ENCODE measurements at regions not wholly inside any gene's neighbourhood (a gene's known extent, or its start where the extent isn't known, plus 50 kb on each side); places are given as distances from the start of the nearest gene placed in this dataset.

DNA sequence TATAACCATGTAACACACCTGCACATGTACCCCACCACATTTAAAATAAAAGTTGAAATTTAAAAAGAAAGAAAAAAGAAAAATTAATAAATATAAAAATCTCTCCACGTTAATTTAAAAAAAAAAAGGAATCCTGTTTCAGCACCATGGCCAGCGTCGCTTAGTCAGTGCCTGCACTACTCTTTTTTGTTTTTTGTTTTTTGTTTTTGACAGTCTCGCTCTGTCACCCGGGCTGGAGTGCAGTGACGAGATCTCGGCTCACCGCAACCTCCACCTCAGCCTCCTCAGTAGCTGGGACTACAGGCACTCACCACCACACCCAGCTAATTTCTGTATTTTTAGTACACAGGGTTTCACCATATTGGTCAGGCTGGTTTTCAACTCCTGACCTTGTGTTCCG is 835.9 kb downstream of the UQCRFS1 start:
- no peak for DNase-seq (ENCODE audit: low spot score)
- Mint-ChIP-seq H3K27me3 (ENCODE audit: low read depth) (no peaks in the 10 kb centered on the region), H3K4me3 (no peak overlapping the region), H3K4me1 (peaks cover 8% of the 10 kb centered on the region), H3K36me3 (no peaks in the 10 kb centered on the region), H3K27ac (no peak overlapping the region), H3K9me3 (no peaks in the 10 kb centered on the region)
- ATAC-seq: no peak
- TF ChIP-seq ZNF263 (CRISPR knock-in tag; IDR thresholded peaks at IDR 0.05; ENCODE audit: low read depth): no peak
- no peak for TF ChIP-seq FOXP1 (CRISPR knock-in tag; IDR thresholded peaks at IDR 0.05; ENCODE audit: borderline replicate concordance)
- no peak for TF ChIP-seq ZNF121 (CRISPR knock-in tag; IDR thresholded peaks at IDR 0.05)
- no peak for TF ChIP-seq KAT7 (CRISPR knock-in tag; IDR thresholded peaks at IDR 0.05; ENCODE audit: borderline replicate concordance)
- no peak for TF ChIP-seq CBFB (CRISPR knock-in tag; IDR thresholded peaks at IDR 0.05; ENCODE audit: low read depth)
- TF ChIP-seq, protein P1, sequence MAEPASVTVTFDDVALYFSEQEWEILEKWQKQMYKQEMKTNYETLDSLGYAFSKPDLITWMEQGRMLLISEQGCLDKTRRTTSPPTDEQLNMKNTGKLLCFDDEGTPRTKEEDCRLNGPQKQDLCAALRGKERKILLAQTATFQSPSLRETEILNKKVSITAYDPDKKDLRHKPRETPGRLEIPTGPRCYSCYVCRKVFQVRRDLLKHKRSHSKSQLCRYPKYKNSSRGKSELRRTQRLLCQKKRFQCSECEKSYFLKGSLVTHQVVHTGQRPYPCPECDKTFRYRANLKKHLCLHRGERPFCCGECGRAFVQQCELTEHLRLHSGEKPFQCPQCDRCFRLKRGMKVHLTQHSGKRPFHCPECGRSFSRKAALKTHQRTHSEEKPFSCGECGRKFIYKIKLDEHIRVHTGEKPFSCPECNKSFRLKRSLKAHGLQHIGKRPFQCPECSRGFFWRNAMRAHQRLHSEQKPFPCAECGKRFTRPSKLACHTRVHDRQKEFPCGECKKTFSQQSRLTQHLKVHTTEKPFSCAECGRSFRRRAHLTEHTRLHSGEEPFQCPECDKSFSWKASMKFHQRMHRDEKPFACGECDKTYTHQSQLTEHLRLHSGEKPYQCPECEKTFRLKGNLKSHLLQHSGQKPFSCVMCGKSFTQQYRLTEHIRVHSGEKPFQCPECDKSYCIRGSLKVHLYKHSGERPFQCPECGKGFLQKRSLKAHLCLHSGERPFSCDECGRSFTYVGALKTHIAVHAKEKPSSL (CRISPR knock-in tag; conservative IDR thresholded peaks at IDR 0.05): no peak
- no peak for TF ChIP-seq GABPB1 (CRISPR knock-in tag; IDR thresholded peaks at IDR 0.05)
- TF ChIP-seq ZNF423 (CRISPR knock-in tag; IDR thresholded peaks at IDR 0.05): no peak
- TF ChIP-seq MYBL2 (CRISPR knock-in tag; IDR thresholded peaks at IDR 0.05): no peak
- no peak for TF ChIP-seq NR1H2 (CRISPR knock-in tag; IDR thresholded peaks at IDR 0.05)
- TF ChIP-seq, protein P2, sequence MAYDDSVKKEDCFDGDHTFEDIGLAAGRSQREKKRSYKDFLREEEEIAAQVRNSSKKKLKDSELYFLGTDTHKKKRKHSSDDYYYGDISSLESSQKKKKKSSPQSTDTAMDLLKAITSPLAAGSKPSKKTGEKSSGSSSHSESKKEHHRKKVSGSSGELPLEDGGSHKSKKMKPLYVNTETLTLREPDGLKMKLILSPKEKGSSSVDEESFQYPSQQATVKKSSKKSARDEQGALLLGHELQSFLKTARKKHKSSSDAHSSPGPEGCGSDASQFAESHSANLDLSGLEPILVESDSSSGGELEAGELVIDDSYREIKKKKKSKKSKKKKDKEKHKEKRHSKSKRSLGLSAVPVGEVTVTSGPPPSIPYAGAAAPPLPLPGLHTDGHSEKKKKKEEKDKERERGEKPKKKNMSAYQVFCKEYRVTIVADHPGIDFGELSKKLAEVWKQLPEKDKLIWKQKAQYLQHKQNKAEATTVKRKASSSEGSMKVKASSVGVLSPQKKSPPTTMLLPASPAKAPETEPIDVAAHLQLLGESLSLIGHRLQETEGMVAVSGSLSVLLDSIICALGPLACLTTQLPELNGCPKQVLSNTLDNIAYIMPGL (CRISPR knock-in tag; IDR thresholded peaks at IDR 0.05): no peak
- TF ChIP-seq, protein P3, sequence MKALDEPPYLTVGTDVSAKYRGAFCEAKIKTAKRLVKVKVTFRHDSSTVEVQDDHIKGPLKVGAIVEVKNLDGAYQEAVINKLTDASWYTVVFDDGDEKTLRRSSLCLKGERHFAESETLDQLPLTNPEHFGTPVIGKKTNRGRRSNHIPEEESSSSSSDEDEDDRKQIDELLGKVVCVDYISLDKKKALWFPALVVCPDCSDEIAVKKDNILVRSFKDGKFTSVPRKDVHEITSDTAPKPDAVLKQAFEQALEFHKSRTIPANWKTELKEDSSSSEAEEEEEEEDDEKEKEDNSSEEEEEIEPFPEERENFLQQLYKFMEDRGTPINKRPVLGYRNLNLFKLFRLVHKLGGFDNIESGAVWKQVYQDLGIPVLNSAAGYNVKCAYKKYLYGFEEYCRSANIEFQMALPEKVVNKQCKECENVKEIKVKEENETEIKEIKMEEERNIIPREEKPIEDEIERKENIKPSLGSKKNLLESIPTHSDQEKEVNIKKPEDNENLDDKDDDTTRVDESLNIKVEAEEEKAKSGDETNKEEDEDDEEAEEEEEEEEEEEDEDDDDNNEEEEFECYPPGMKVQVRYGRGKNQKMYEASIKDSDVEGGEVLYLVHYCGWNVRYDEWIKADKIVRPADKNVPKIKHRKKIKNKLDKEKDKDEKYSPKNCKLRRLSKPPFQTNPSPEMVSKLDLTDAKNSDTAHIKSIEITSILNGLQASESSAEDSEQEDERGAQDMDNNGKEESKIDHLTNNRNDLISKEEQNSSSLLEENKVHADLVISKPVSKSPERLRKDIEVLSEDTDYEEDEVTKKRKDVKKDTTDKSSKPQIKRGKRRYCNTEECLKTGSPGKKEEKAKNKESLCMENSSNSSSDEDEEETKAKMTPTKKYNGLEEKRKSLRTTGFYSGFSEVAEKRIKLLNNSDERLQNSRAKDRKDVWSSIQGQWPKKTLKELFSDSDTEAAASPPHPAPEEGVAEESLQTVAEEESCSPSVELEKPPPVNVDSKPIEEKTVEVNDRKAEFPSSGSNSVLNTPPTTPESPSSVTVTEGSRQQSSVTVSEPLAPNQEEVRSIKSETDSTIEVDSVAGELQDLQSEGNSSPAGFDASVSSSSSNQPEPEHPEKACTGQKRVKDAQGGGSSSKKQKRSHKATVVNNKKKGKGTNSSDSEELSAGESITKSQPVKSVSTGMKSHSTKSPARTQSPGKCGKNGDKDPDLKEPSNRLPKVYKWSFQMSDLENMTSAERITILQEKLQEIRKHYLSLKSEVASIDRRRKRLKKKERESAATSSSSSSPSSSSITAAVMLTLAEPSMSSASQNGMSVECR (CRISPR knock-in tag; IDR thresholded peaks at IDR 0.05; ENCODE audit: borderline replicate concordance): no peak
- TF ChIP-seq SMAD3 (CRISPR knock-in tag; IDR thresholded peaks at IDR 0.05; ENCODE audit: borderline replicate concordance): no peak
- no peak for TF ChIP-seq NR3C1 (CRISPR knock-in tag; conservative IDR thresholded peaks at IDR 0.05; ENCODE audit: low read depth)
- TF ChIP-seq, protein P4, sequence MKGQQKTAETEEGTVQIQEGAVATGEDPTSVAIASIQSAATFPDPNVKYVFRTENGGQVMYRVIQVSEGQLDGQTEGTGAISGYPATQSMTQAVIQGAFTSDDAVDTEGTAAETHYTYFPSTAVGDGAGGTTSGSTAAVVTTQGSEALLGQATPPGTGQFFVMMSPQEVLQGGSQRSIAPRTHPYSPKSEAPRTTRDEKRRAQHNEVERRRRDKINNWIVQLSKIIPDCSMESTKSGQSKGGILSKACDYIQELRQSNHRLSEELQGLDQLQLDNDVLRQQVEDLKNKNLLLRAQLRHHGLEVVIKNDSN (CRISPR knock-in tag; IDR thresholded peaks at IDR 0.05): no peak
- CTCF ChIA-PET: no interaction called here
- POLR2A ChIA-PET: interaction anchor here (0.7 kb wide), 1 partner anchor 13 kb away, joined by 7 read pairs; no protein-coding TSS in a partner anchor

DNA sequence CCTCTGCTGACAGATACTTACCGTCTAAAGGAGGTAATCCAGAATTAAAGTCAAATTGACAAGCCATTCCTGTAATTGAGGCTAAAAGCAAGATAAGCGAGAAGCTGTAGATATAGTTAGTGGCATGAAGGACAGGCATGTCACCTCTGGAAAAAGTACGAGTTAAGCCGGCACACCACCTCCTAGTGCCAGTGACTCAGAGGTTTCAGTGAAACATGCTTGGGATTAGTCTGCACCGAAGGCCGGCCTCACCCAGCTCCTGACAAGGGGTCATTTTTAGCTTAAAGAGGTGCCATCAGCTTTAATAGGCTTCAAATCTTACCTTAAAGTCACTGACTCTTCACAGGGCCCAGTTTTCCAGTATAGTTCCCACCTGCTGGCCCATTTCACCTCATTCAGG is 838.0 kb downstream of the UQCRFS1 start:
- POLR2A ChIA-PET: no interaction called here
- CTCF ChIA-PET: no interaction called here
- H3K36me3 Mint-ChIP-seq: no peaks in the 10 kb centered on the region
- H3K4me1 Mint-ChIP-seq: peaks cover 8% of the 10 kb centered on the region
- DNase-seq (ENCODE audit: low spot score) (no peak), ATAC-seq (no peak)
- H3K9me3 Mint-ChIP-seq: peaks cover 7% of the 10 kb centered on the region; the same call in 1 of the 2 replicates
- no peaks in the 10 kb centered on the region; the same call in 1 of the 2 replicates for H3K27me3 Mint-ChIP-seq (ENCODE audit: low read depth)
- H3K27ac Mint-ChIP-seq: no peak overlapping the region
- no peak overlapping the region for H3K4me3 Mint-ChIP-seq
- TF ChIP-seq, protein P5, sequence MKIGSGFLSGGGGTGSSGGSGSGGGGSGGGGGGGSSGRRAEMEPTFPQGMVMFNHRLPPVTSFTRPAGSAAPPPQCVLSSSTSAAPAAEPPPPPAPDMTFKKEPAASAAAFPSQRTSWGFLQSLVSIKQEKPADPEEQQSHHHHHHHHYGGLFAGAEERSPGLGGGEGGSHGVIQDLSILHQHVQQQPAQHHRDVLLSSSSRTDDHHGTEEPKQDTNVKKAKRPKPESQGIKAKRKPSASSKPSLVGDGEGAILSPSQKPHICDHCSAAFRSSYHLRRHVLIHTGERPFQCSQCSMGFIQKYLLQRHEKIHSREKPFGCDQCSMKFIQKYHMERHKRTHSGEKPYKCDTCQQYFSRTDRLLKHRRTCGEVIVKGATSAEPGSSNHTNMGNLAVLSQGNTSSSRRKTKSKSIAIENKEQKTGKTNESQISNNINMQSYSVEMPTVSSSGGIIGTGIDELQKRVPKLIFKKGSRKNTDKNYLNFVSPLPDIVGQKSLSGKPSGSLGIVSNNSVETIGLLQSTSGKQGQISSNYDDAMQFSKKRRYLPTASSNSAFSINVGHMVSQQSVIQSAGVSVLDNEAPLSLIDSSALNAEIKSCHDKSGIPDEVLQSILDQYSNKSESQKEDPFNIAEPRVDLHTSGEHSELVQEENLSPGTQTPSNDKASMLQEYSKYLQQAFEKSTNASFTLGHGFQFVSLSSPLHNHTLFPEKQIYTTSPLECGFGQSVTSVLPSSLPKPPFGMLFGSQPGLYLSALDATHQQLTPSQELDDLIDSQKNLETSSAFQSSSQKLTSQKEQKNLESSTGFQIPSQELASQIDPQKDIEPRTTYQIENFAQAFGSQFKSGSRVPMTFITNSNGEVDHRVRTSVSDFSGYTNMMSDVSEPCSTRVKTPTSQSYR (CRISPR knock-in tag; IDR thresholded peaks at IDR 0.05): no peak
- TF ChIP-seq, protein P6, sequence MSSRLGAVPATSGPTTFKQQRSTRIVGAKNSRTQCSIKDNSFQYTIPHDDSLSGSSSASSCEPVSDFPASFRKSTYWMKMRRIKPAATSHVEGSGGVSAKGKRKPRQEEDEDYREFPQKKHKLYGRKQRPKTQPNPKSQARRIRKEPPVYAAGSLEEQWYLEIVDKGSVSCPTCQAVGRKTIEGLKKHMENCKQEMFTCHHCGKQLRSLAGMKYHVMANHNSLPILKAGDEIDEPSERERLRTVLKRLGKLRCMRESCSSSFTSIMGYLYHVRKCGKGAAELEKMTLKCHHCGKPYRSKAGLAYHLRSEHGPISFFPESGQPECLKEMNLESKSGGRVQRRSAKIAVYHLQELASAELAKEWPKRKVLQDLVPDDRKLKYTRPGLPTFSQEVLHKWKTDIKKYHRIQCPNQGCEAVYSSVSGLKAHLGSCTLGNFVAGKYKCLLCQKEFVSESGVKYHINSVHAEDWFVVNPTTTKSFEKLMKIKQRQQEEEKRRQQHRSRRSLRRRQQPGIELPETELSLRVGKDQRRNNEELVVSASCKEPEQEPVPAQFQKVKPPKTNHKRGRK (CRISPR knock-in tag; IDR thresholded peaks at IDR 0.05; ENCODE audit: borderline replicate concordance): no peak
- TF ChIP-seq, protein P7, sequence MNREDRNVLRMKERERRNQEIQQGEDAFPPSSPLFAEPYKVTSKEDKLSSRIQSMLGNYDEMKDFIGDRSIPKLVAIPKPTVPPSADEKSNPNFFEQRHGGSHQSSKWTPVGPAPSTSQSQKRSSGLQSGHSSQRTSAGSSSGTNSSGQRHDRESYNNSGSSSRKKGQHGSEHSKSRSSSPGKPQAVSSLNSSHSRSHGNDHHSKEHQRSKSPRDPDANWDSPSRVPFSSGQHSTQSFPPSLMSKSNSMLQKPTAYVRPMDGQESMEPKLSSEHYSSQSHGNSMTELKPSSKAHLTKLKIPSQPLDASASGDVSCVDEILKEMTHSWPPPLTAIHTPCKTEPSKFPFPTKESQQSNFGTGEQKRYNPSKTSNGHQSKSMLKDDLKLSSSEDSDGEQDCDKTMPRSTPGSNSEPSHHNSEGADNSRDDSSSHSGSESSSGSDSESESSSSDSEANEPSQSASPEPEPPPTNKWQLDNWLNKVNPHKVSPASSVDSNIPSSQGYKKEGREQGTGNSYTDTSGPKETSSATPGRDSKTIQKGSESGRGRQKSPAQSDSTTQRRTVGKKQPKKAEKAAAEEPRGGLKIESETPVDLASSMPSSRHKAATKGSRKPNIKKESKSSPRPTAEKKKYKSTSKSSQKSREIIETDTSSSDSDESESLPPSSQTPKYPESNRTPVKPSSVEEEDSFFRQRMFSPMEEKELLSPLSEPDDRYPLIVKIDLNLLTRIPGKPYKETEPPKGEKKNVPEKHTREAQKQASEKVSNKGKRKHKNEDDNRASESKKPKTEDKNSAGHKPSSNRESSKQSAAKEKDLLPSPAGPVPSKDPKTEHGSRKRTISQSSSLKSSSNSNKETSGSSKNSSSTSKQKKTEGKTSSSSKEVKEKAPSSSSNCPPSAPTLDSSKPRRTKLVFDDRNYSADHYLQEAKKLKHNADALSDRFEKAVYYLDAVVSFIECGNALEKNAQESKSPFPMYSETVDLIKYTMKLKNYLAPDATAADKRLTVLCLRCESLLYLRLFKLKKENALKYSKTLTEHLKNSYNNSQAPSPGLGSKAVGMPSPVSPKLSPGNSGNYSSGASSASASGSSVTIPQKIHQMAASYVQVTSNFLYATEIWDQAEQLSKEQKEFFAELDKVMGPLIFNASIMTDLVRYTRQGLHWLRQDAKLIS (CRISPR knock-in tag; IDR thresholded peaks at IDR 0.05; ENCODE audit: borderline replicate concordance): no peak

Data from WTC11 (cell line).